ENCODE measurements at regions not wholly inside any gene's neighbourhood (a gene's known extent, or its start where the extent isn't known, plus 50 kb on each side); places are given as distances from the start of the nearest gene placed in this dataset.
A peak's percentile ranks its signal among the peaks of the same experiment; 100 is the strongest.

GRCh38 chr4:73001885-73002284, 67.6 kb downstream of the COX18 start:
- DNase-seq = no peak

GRCh38 chr4:72997409-72997808, 72.1 kb downstream of the COX18 start:
- no peak for DNase-seq

GRCh38 chr4:72994670-72995069, 74.8 kb downstream of the COX18 start:
- DNase-seq = no peak

- no peak for DNase-seq
Observed at GRCh38 chr4:72993876-72994275, 75.6 kb downstream of the COX18 start.

- DNase-seq = no peak
Observed at GRCh38 chr4:72991873-72992272, 77.6 kb downstream of the COX18 start.

GRCh38 chr4:72987741-72988729, 81.5 kb downstream of the COX18 start:
- DNase-seq = no peak

- no peak for DNase-seq
Observed at GRCh38 chr4:72984351-72984750, 85.2 kb downstream of the COX18 start.

- DNase-seq = no peak
Observed at GRCh38 chr4:72983709-72984108, 85.8 kb downstream of the COX18 start.

GRCh38 chr4:72977936-72978485, 91.5 kb downstream of the COX18 start:
- DNase-seq = no peak

- DNase-seq = no peak
Observed at GRCh38 chr4:72975488-72975784, 94.1 kb downstream of the COX18 start.

GRCh38 chr4:72974694-72975487, 94.6 kb downstream of the COX18 start:
- peak; percentile 63 for DNase-seq

- DNase-seq = no peak
Observed at GRCh38 chr4:72971572-72971971, 97.9 kb downstream of the COX18 start.

- DNase-seq = no peak
Observed at GRCh38 chr4:72970756-72971155, 98.8 kb downstream of the COX18 start.

- DNase-seq = no peak
Observed at GRCh38 chr4:72969976-72970375, 99.5 kb downstream of the COX18 start.

GRCh38 chr4:72966652-72967051, 102.9 kb downstream of the COX18 start:
- DNase-seq = no peak

GRCh38 chr4:72959411-72959810, 110.1 kb downstream of the COX18 start:
- no peak for DNase-seq

GRCh38 chr4:72954811-72955210, 114.7 kb downstream of the COX18 start:
- DNase-seq = no peak

- DNase-seq = no peak
Observed at GRCh38 chr4:72953571-72953970, 115.9 kb downstream of the COX18 start.

GRCh38 chr4:72951628-72952027, 117.9 kb downstream of the COX18 start:
- no peak for DNase-seq

GRCh38 chr4:72951147-72951546, 118.4 kb downstream of the COX18 start:
- DNase-seq = no peak

GRCh38 chr4:72948080-72948479, 121.4 kb downstream of the COX18 start:
- DNase-seq = no peak

GRCh38 chr4:72945719-72946336, 123.7 kb downstream of the COX18 start:
- DNase-seq = no peak

GRCh38 chr4:72942565-72942964, 127.0 kb downstream of the COX18 start:
- DNase-seq = no peak

Data from NCI-H510A treated with DMSO at 0.1 percent for 48 hours (cell line).